ENCODE measurements at regions not wholly inside any gene's neighbourhood (a gene's known extent, or its start where the extent isn't known, plus 50 kb on each side); places are given as distances from the start of the nearest gene placed in this dataset.

GRCh38 chr4:23458054-23458453 lies 431.8 kb downstream of the PPARGC1A start:
- TF ChIP-seq POLR2AphosphoS5 (IDR thresholded peaks at IDR 0.05; ENCODE audit: borderline replicate concordance, low read depth, low read length) (no peak), EZH2 (IDR thresholded peaks at IDR 0.05) (no peak)
